ENCODE measurements at regions not wholly inside any gene's neighbourhood (a gene's known extent, or its start where the extent isn't known, plus 50 kb on each side); places are given as distances from the start of the nearest gene placed in this dataset.

DNA sequence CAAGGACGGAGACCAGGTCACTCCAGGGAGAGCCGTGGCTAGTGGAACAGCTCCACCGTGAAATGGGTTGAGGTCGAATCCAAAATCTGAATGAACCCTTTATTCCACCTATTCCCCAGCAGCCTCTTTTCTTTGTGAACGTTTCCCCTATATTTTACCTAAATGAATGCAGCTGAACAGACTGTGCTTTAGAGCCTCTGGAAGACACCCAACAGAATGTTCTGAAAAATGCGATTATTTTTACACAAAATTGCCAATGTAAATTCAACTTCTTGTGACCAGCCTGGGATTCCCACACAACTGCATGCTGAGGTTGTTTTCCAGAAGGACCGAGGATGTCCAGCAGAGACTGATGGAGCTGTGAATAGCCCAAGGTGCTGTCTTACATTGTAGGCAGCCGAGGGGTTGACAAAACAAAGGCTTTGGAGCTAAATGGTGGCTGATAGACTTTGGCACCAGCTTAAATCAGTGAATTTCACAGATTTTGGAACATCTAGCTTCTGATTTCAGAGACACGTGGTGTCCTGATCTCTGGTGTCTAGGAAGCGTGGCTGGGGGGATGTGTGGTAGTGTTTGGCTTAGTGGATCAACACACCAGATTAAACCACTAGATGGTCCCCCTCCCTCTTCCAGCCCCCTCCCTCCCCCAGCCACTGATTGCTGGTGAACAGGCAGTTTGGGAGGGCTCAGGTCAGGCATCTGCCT lies 150.4 kb downstream of the ZNF664 start:
- peaks cover 34% of the 10 kb centered on the region for H3K4me1 Mint-ChIP-seq
- Histone ChIP-seq H3K27ac (no peak overlapping the region), H4K20me1 (ENCODE audit: low read depth) (no peaks in the 10 kb centered on the region), H3K4me2 (peak overlapping the region; percentile 19), H3K27me3 (no peaks in the 10 kb centered on the region), H3F3A (ENCODE audit: low read depth) (no peaks in the 10 kb centered on the region), H3K9ac (no peak overlapping the region), H3K4me3 (no peak overlapping the region), H3K9me3 (ENCODE audit: low read depth) (no peaks in the 10 kb centered on the region), H3K36me3 (no peaks in the 10 kb centered on the region), H3K4me1 (peaks cover 12% of the 10 kb centered on the region), H3K79me2 (ENCODE audit: low read depth) (no peaks in the 10 kb centered on the region), H2AFZ (replicated peaks) (peak overlapping the region; percentile 41)
- TF ChIP-seq CTCF (IDR thresholded peaks at IDR 0.05), result no peak
- no peak for TF ChIP-seq EZH2 (IDR thresholded peaks at IDR 0.05)
- TF ChIP-seq EZH2phosphoT487 (IDR thresholded peaks at IDR 0.05), result no peak
- peak; percentile 23 for DNase-seq (ENCODE audit: low spot score)
- H3K9me3 Mint-ChIP-seq, result peaks cover 2% of the 10 kb centered on the region
- H3K27ac Mint-ChIP-seq, result peak overlapping the region; percentile 50
- no peak overlapping the region for H3K4me3 Mint-ChIP-seq
- no peaks in the 10 kb centered on the region for H3K36me3 Mint-ChIP-seq
- H3K27me3 Mint-ChIP-seq (ENCODE audit: insufficient read depth, low read depth), result peaks cover 3% of the 10 kb centered on the region

GRCh38 chr12:124125203-124125871 lies 152.3 kb downstream of the ZNF664 start:
- no peak overlapping the region for H3K27ac ChIP-seq
- H3K4me3 Mint-ChIP-seq, result no peak overlapping the region
- peaks cover 12% of the 10 kb centered on the region for H3K4me1 ChIP-seq
- H3K36me3 ChIP-seq, result no peaks in the 10 kb centered on the region
- H3K27me3 ChIP-seq, result no peaks in the 10 kb centered on the region
- H3K27ac Mint-ChIP-seq, result no peak overlapping the region
- H3K4me1 Mint-ChIP-seq, result peaks cover 37% of the 10 kb centered on the region
- no peaks in the 10 kb centered on the region for H3K36me3 Mint-ChIP-seq
- no peak overlapping the region for H3K9ac ChIP-seq
- no peak for DNase-seq (ENCODE audit: low spot score)
- no peak overlapping the region for H3K4me3 ChIP-seq
- H4K20me1 ChIP-seq (ENCODE audit: low read depth), result no peaks in the 10 kb centered on the region
- H3K27me3 Mint-ChIP-seq (ENCODE audit: insufficient read depth, low read depth), result peaks cover 2% of the 10 kb centered on the region
- H3K9me3 Mint-ChIP-seq, result peaks cover 2% of the 10 kb centered on the region
- H3K9me3 ChIP-seq (ENCODE audit: low read depth), result no peaks in the 10 kb centered on the region
- no peak overlapping the region for H2AFZ ChIP-seq (replicated peaks)
- H3K79me2 ChIP-seq (ENCODE audit: low read depth), result no peaks in the 10 kb centered on the region
- no peaks in the 10 kb centered on the region for H3F3A ChIP-seq (ENCODE audit: low read depth)
- H3K4me2 ChIP-seq, result no peak overlapping the region
- no peak for TF ChIP-seq EZH2 (IDR thresholded peaks at IDR 0.05)
- no peak for TF ChIP-seq EZH2phosphoT487 (IDR thresholded peaks at IDR 0.05)
- TF ChIP-seq CTCF (IDR thresholded peaks at IDR 0.05), result no peak

- Histone ChIP-seq H3K9me3 (ENCODE audit: low read depth) (no peaks in the 10 kb centered on the region), H3K36me3 (no peaks in the 10 kb centered on the region), H4K20me1 (ENCODE audit: low read depth) (no peaks in the 10 kb centered on the region), H3K4me2 (no peak overlapping the region), H3K27me3 (no peaks in the 10 kb centered on the region), H3K27ac (no peak overlapping the region), H3K4me1 (peaks cover 26% of the 10 kb centered on the region), H3K4me3 (no peak overlapping the region), H3F3A (ENCODE audit: low read depth) (peaks cover 15% of the 10 kb centered on the region), H3K9ac (no peak overlapping the region), H3K79me2 (ENCODE audit: low read depth) (no peaks in the 10 kb centered on the region), H2AFZ (replicated peaks) (no peak overlapping the region)
- DNase-seq (ENCODE audit: low spot score), result no peak
- no peak for TF ChIP-seq EZH2phosphoT487 (IDR thresholded peaks at IDR 0.05)
- TF ChIP-seq EZH2 (IDR thresholded peaks at IDR 0.05), result no peak
- no peak for TF ChIP-seq CTCF (IDR thresholded peaks at IDR 0.05)
- H3K9me3 Mint-ChIP-seq, result peaks cover 2% of the 10 kb centered on the region
- H3K27me3 Mint-ChIP-seq (ENCODE audit: insufficient read depth, low read depth), result peaks cover 2% of the 10 kb centered on the region
- H3K36me3 Mint-ChIP-seq, result no peaks in the 10 kb centered on the region
- no peak overlapping the region for H3K4me3 Mint-ChIP-seq
- peaks cover 54% of the 10 kb centered on the region for H3K4me1 Mint-ChIP-seq
- no peak overlapping the region for H3K27ac Mint-ChIP-seq
Observed at GRCh38 chr12:124126950-124127655, 154.1 kb downstream of the ZNF664 start.

All from neural progenitor cell (in vitro differentiated cells).